ENCODE measurements at regions not wholly inside any gene's neighbourhood (a gene's known extent, or its start where the extent isn't known, plus 50 kb on each side); places are given as distances from the start of the nearest gene placed in this dataset.

GRCh38 chr12:13764748-13765147 lies 216.7 kb downstream of the GRIN2B start:
- no peak for DNase-seq

- DNase-seq: no peak
Measured at GRCh38 chr12:13749389-13749788, 232.0 kb downstream of the GRIN2B start.

- DNase-seq: peak; percentile 8
Measured at GRCh38 chr12:13745111-13745860, 236.1 kb downstream of the GRIN2B start.

- peak; percentile 65 for DNase-seq
Measured at GRCh38 chr12:13744561-13744960, 236.8 kb downstream of the GRIN2B start.

GRCh38 chr12:13740149-13740545 lies 241.3 kb downstream of the GRIN2B start:
- no peak for DNase-seq

- peak; percentile 9 for DNase-seq
Measured at GRCh38 chr12:13735734-13736133, 245.7 kb downstream of the GRIN2B start.

- no peak for DNase-seq
Measured at GRCh38 chr12:13734584-13735152, 246.7 kb downstream of the GRIN2B start.

- DNase-seq: no peak
Measured at GRCh38 chr12:13727707-13728195, 253.7 kb downstream of the GRIN2B start.

- DNase-seq: no peak
Measured at GRCh38 chr12:13725049-13725448, 256.4 kb downstream of the GRIN2B start.

GRCh38 chr12:13724136-13724535 lies 257.3 kb downstream of the GRIN2B start:
- no peak for DNase-seq

- no peak for DNase-seq
Measured at GRCh38 chr12:13719986-13720385, 261.4 kb downstream of the GRIN2B start.

- DNase-seq: no peak
Measured at GRCh38 chr12:13718271-13718670, 263.1 kb downstream of the GRIN2B start.

GRCh38 chr12:13716119-13716518 lies 265.3 kb downstream of the GRIN2B start:
- DNase-seq: no peak

- no peak for DNase-seq
Measured at GRCh38 chr12:13713556-13714410, 267.6 kb downstream of the GRIN2B start.

GRCh38 chr12:13707829-13708228 lies 273.6 kb downstream of the GRIN2B start:
- no peak for DNase-seq

- no peak for DNase-seq
Measured at GRCh38 chr12:13702381-13702780, 279.0 kb downstream of the GRIN2B start.

- DNase-seq: no peak
Measured at GRCh38 chr12:13701502-13701901, 279.9 kb downstream of the GRIN2B start.

GRCh38 chr12:13697973-13698372 lies 283.4 kb downstream of the GRIN2B start:
- no peak for DNase-seq

- DNase-seq: no peak
Measured at GRCh38 chr12:13695781-13696180, 285.6 kb downstream of the GRIN2B start.

- no peak for DNase-seq
Measured at GRCh38 chr12:13692332-13692731, 289.1 kb downstream of the GRIN2B start.

- no peak for DNase-seq
Measured at GRCh38 chr12:13691598-13691997, 289.8 kb downstream of the GRIN2B start.

- no peak for DNase-seq
Measured at GRCh38 chr12:13687633-13688032, 293.8 kb downstream of the GRIN2B start.

GRCh38 chr12:13686260-13686659 lies 295.1 kb downstream of the GRIN2B start:
- DNase-seq: no peak

Measured in tongue (tissue), 1 donor.